ENCODE measurements at regions not wholly inside any gene's neighbourhood (a gene's known extent, or its start where the extent isn't known, plus 50 kb on each side); places are given as distances from the start of the nearest gene placed in this dataset.
A peak's percentile ranks its signal among the peaks of the same experiment; 100 is the strongest.
"Not testable (repeated sequence)": the region's sequence is repeated elsewhere in the genome, so short reads cannot be mapped to it uniquely, and the experiment has no call there.

DNA sequence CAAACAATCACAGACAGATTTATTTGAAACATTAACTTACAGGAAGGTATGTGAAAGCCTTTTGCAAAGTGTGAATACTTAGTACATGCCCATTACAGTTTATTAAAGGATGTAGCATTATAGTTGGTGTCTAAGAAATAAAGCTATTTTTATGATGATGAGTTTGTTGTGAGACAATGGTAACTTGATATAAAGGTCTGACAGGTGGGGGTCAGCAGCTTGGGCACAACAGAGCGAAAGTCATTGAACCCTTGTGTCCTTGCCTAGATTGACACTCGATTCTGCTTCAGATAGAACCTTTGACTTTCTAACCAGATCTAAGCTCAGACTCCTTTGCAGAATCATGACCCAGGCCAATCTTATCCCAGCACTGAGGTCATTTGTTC is 777.9 kb downstream of the NTRK3 start:
- H3K9me3 ChIP-seq: no peaks in the 10 kb centered on the region
- no peaks in the 10 kb centered on the region for H3K36me3 ChIP-seq
- H3K27ac ChIP-seq: no peak overlapping the region
- H3K4me1 ChIP-seq: peaks cover 0 to 13% of the 10 kb centered on the region in 2 donors
- TF ChIP-seq, protein P1, sequence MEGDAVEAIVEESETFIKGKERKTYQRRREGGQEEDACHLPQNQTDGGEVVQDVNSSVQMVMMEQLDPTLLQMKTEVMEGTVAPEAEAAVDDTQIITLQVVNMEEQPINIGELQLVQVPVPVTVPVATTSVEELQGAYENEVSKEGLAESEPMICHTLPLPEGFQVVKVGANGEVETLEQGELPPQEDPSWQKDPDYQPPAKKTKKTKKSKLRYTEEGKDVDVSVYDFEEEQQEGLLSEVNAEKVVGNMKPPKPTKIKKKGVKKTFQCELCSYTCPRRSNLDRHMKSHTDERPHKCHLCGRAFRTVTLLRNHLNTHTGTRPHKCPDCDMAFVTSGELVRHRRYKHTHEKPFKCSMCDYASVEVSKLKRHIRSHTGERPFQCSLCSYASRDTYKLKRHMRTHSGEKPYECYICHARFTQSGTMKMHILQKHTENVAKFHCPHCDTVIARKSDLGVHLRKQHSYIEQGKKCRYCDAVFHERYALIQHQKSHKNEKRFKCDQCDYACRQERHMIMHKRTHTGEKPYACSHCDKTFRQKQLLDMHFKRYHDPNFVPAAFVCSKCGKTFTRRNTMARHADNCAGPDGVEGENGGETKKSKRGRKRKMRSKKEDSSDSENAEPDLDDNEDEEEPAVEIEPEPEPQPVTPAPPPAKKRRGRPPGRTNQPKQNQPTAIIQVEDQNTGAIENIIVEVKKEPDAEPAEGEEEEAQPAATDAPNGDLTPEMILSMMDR (IDR thresholded peaks at IDR 0.05): no peak
- H3K4me3 ChIP-seq: no peak overlapping the region
- H3K27me3 ChIP-seq: no peaks in the 10 kb centered on the region
- DNase-seq (ENCODE audit: low spot score): no peak

DNA sequence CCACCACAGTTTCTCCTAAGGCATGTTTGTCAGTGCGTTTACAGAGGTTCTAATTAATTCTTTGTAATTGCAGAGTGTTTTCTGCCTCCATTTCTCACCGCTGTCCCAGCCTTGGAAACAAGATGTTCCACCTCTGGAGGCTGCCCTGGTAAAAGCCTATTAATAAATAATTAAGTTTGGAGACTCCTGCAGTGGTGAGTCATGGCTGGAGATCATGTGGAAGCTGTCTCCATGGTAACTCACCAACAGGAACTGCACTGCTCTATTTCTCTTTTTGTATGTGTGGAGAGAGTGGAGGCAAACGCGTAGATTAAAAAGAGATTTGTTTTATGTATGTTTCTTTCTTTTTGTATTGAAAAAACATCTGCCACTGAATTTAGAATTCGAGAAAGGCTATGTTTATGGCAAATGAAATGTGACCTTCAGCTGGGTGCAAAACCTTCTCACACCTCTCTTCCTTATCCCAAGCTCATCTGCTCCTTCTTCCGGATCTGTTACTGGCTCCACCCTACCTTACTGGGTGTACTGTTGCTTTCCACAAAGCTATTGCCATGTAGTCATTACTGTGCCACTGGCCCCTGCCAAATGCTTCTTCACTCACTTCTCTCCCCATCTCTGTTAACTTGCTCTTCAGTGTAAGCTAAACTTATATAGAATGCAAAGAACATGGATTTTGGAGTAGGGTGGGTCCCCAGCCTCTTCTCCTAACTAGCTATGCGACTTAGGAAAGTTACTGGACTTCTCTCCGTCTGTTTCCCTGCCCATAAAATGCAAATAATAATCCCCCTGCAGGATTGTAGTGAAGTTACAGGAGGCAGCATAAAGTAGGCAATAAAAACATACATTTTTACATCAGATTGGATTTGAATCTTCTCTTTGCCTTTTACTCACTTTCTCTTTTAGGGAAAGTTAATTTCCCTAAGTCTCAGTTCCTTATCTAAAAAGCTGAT is 778.5 kb downstream of the NTRK3 start:
- Histone ChIP-seq H3K36me3 (no peaks in the 10 kb centered on the region), H3K9me3 (no peaks in the 10 kb centered on the region), H3K4me1 (peaks cover 0 to 13% of the 10 kb centered on the region in 2 donors), H3K4me3 (no peak overlapping the region), H3K27ac (peak overlapping the region; percentile 1 to 5), H3K27me3 (no peaks in the 10 kb centered on the region)
- DNase-seq (ENCODE audit: low spot score): peak; percentile 67
- TF ChIP-seq, protein P1 (IDR thresholded peaks at IDR 0.05): no peak

DNA sequence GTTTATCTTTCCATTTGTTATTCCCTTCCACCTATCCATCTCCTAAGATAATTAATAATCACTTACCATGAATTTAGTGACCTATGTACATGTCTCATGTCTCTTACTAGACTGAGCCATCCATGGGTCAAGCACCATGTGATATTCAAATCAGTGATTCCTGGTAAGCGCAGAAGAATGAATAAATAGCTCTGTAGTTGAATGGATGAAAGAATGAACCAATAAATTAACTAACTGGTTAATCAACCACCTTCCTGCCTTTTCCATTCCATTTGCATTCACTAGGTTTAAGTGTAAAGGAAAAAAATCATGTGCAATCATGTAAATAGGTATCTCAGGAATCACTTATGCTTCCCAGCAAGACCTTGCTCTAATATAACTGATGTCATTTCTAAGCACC is 779.5 kb downstream of the NTRK3 start:
- Histone ChIP-seq H3K9me3 (no peaks in the 10 kb centered on the region), H3K4me3 (no peak overlapping the region), H3K27me3 (no peaks in the 10 kb centered on the region), H3K36me3 (no peaks in the 10 kb centered on the region), H3K27ac (no peak overlapping the region), H3K4me1 (peaks cover 0 to 13% of the 10 kb centered on the region in 2 donors)
- DNase-seq (ENCODE audit: low spot score): no peak
- TF ChIP-seq, protein P1 (IDR thresholded peaks at IDR 0.05): no peak

DNA sequence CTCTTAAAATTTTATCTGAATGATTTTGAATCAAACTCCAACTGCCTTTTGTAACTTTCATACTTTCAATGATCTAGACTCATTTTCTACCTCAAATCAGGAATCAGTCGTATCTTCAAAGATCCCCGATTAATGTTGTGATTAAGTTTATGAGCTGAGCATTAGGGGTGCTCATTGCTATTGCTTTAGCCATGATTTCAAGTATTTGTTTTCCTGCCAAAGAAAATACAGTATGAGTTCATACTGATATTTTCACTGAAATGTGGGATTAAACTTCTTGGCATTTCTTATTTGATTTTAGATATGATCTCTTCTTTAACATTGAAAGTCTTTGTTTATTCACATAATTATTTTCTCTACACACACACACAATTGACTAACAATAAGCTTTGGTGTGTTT is 785.6 kb downstream of the NTRK3 start:
- H3K4me3 ChIP-seq: no peak overlapping the region
- TF ChIP-seq, protein P1 (IDR thresholded peaks at IDR 0.05): no peak

DNA sequence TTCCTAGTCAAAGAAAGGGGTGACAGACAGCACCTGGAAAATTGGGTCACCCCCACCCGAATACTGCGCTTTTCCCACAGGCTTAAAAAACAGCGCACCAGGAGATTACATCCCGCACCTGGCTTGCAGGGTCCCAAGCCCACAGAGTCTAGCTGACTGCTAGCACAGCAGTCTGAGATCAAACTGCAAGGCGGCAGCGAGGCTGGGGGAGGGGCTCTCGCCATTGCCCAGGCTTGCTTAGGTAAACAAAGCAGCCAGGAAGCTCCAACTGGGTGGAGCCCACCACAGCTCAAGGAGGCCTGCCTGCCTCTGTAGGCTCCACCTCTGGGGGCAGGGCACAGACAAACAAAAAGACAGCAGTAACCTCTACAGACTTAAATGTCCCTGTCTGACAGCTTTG is 792.6 kb downstream of the NTRK3 start:
- not testable (repeated sequence) for H3K27ac ChIP-seq; H3K4me3 ChIP-seq; H3K36me3 ChIP-seq; H3K4me1 ChIP-seq; H3K9me3 ChIP-seq; H3K27me3 ChIP-seq; DNase-seq (ENCODE audit: low spot score)

More for the DNA sequence above, 785.6 kb downstream of the NTRK3 start:
- Histone ChIP-seq H3K36me3 (no peaks in the 10 kb centered on the region), H3K27ac (no peak overlapping the region), H3K4me1 (no peaks in the 10 kb centered on the region), H3K27me3 (no peaks in the 10 kb centered on the region), H3K9me3 (no peaks in the 10 kb centered on the region)
- DNase-seq (ENCODE audit: low spot score): no peak

DNA sequence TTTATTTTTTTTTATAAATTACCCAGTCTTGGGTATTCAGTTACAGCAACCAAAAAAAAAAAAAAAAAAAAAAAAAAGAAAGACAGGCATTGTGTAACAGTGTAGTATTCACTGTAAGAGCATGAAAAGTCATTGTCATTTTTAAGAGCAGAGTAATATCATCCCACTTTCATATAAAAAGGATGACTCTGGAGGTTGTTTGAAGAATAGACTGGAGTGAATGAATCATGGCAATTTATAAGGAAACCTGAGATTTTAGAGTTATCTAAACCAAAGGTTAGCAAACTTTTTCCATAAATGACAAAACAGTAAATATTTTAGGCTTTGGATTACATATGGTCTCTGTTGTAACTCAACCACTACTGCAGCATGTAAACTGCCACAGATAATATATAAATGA is 794.9 kb downstream of the NTRK3 start:
- Histone ChIP-seq H3K27ac (no peak overlapping the region), H3K36me3 (no peaks in the 10 kb centered on the region), H3K9me3 (no peaks in the 10 kb centered on the region), H3K4me1 (no peaks in the 10 kb centered on the region), H3K4me3 (no peak overlapping the region), H3K27me3 (no peaks in the 10 kb centered on the region)
- no peak for DNase-seq (ENCODE audit: low spot score)
- TF ChIP-seq, protein P1 (IDR thresholded peaks at IDR 0.05): no peak

All from right atrium auricular region (tissue), 2 donors.